HEK293 (cell line): ENCODE measurements at regions not wholly inside any gene's neighbourhood (a gene's known extent, or its start where the extent isn't known, plus 50 kb on each side); places are given as distances from the start of the nearest gene placed in this dataset.

Experiments used
- CTCF ChIP-seq: fragments of 450-650 bp; formaldehyde crosslinking; IDR thresholded peaks from 2 replicates; pipeline ENCODE4 v1.5.1; 2016; ENCODE audit warnings: missing biosample characterization, missing genetic modification characterization
- REST ChIP-seq: fragments of 450-650 bp; formaldehyde crosslinking; IDR thresholded peaks from 2 replicates; pipeline ENCODE4 v1.5.1; 2016; ENCODE audit warnings: missing biosample characterization, missing genetic modification characterization
- WT1 ChIP-seq: fragments of 450-650 bp; formaldehyde crosslinking; IDR thresholded peaks from 2 replicates; pipeline ENCODE4 v1.5.1; 2016; ENCODE audit warnings: missing biosample characterization, missing genetic modification characterization
- YY1 ChIP-seq: fragments of 450-650 bp; formaldehyde crosslinking; IDR thresholded peaks from 2 replicates; pipeline ENCODE4 v1.5.1; 2018; ENCODE audit warnings: missing biosample characterization, missing genetic modification characterization
- ZBTB7A ChIP-seq: fragments of 450-650 bp; formaldehyde crosslinking; IDR thresholded peaks from 2 replicates; pipeline ENCODE4 v1.5.1; 2016; ENCODE audit warnings: low read depth, missing biosample characterization, missing genetic modification characterization
- ZNF274 ChIP-seq, 2 experiments: fragments of 200-500 bp in 1 of 2; fragments of 450-650 bp in 1 of 2; sonication (Bioruptor generic) in 1 of 2; formaldehyde crosslinking in 1 of 2; IDR thresholded peaks; 2 replicates each; pipeline versions ENCODE4 v1.5.1 to v1.6.1; 2014 to 2016; ENCODE audit warnings: borderline replicate concordance in 1 of 2, inconsistent platforms in 1 of 2, low read length in 1 of 2, missing biosample characterization in 1 of 2, missing genetic modification characterization in 1 of 2
- ZNF449 ChIP-seq: fragments of 450-650 bp; formaldehyde crosslinking; IDR thresholded peaks from 2 replicates; pipeline ENCODE4 v1.5.1; 2017; ENCODE audit warnings: missing biosample characterization, mild to moderate bottlenecking, missing genetic modification characterization, moderate library complexity

- TF ChIP-seq ZNF449 (tag by site-specific recombination) (no peak), WT1 (tag by site-specific recombination) (no peak), YY1 (tag by site-specific recombination) (no peak), REST (tag by site-specific recombination) (no peak), CTCF (tag by site-specific recombination) (no peak), ZNF274 (IDR thresholded peaks at IDR 0.05; ENCODE audit: low read length) (no peak), ZNF274 (tag by site-specific recombination; IDR thresholded peaks at IDR 0.05; ENCODE audit: borderline replicate concordance) (no peak), ZBTB7A (tag by site-specific recombination) (no peak)
Observed at GRCh38 chr15:37731146-37731746, 203.2 kb upstream of the TMCO5A start.
